ENCODE measurements at regions not wholly inside any gene's neighbourhood (a gene's known extent, or its start where the extent isn't known, plus 50 kb on each side); places are given as distances from the start of the nearest gene placed in this dataset.

GRCh38 chr12:41799671-41800070 is 345.0 kb downstream of the GXYLT1 start:
- DNase-seq (ENCODE audit: low read depth), result no peak
- no peak for TF ChIP-seq CTCF (IDR thresholded peaks at IDR 0.05; ENCODE audit: insufficient read depth, low read depth, low read length, missing control alignments)
- no peak overlapping the region for H3K4me3 ChIP-seq (ENCODE audit: low read depth, low read length)

- TF ChIP-seq CTCF (IDR thresholded peaks at IDR 0.05; ENCODE audit: insufficient read depth, low read depth, low read length, missing control alignments), result peak; percentile 16
- DNase-seq (ENCODE audit: low read depth), result peak; percentile 7
- no peak overlapping the region for H3K4me3 ChIP-seq (ENCODE audit: low read depth, low read length)
Measured at GRCh38 chr12:41795910-41796309, 348.8 kb downstream of the GXYLT1 start.

GRCh38 chr12:41795051-41795600 is 349.5 kb downstream of the GXYLT1 start:
- H3K4me3 ChIP-seq (ENCODE audit: low read depth, low read length), result no peak overlapping the region
- TF ChIP-seq CTCF (IDR thresholded peaks at IDR 0.05; ENCODE audit: insufficient read depth, low read depth, low read length, missing control alignments), result no peak
- DNase-seq (ENCODE audit: low read depth), result no peak

GRCh38 chr12:41794336-41794735 is 350.3 kb downstream of the GXYLT1 start:
- TF ChIP-seq CTCF (IDR thresholded peaks at IDR 0.05; ENCODE audit: insufficient read depth, low read depth, low read length, missing control alignments), result no peak
- no peak overlapping the region for H3K4me3 ChIP-seq (ENCODE audit: low read depth, low read length)

GRCh38 chr12:41784957-41785356 is 359.7 kb downstream of the GXYLT1 start:
- no peak for TF ChIP-seq CTCF (IDR thresholded peaks at IDR 0.05; ENCODE audit: insufficient read depth, low read depth, low read length, missing control alignments)
- DNase-seq (ENCODE audit: low read depth), result no peak
- H3K4me3 ChIP-seq (ENCODE audit: low read depth, low read length), result no peak overlapping the region

More at GRCh38 chr12:41794336-41794735, 350.3 kb downstream of the GXYLT1 start:
- no peak for DNase-seq (ENCODE audit: low read depth)

- DNase-seq (ENCODE audit: low read depth), result no peak
- TF ChIP-seq CTCF (IDR thresholded peaks at IDR 0.05; ENCODE audit: insufficient read depth, low read depth, low read length, missing control alignments), result no peak
- H3K4me3 ChIP-seq (ENCODE audit: low read depth, low read length), result no peak overlapping the region
Measured at GRCh38 chr12:41778934-41779333, 365.7 kb downstream of the GXYLT1 start.
